ENCODE measurements at regions not wholly inside any gene's neighbourhood (a gene's known extent, or its start where the extent isn't known, plus 50 kb on each side); places are given as distances from the start of the nearest gene placed in this dataset.

GRCh38 chr13:46490129-46490528, 62.8 kb upstream of the LRCH1 start:
- Histone ChIP-seq H2AFZ (ENCODE audit: low read depth, low read length) (no peak overlapping the region), H3K27ac (ENCODE audit: low read depth, low read length) (peak overlapping the region; percentile 3)

GRCh38 chr13:46489586-46490023, 63.4 kb upstream of the LRCH1 start:
- peak overlapping the region; percentile 34 for H3K4me3 ChIP-seq (ENCODE audit: insufficient read depth, low read depth, low read length)
- peak overlapping the region; percentile 6 for H2AFZ ChIP-seq (ENCODE audit: low read depth, low read length)
- Mint-ChIP-seq H3K4me3 (ENCODE audit: unreplicated experiment) (no peak overlapping the region), H3K27ac (ENCODE audit: unreplicated experiment) (no peak overlapping the region), H3K36me3 (ENCODE audit: low read depth, unreplicated experiment) (peaks cover 5% of the 10 kb centered on the region), H3K4me1 (ENCODE audit: low read depth, unreplicated experiment) (peaks cover 9% of the 10 kb centered on the region), H3K9me3 (ENCODE audit: unreplicated experiment) (peaks cover 16% of the 10 kb centered on the region), H3K27me3 (ENCODE audit: low read depth, unreplicated experiment) (no peaks in the 10 kb centered on the region)
- peak overlapping the region; percentile 21 for H3K9ac ChIP-seq (ENCODE audit: low read length)
- FAIRE-seq (peak; percentile 89), DNase-seq (ENCODE audit: low read depth) (peak; percentile 82)
- H3K4me1 ChIP-seq (ENCODE audit: insufficient read depth, low read length), result peaks cover 16% of the 10 kb centered on the region
- H3K79me2 ChIP-seq (ENCODE audit: insufficient read depth, low read length), result no peaks in the 10 kb centered on the region
- H3K4me2 ChIP-seq (ENCODE audit: low read length), result peak overlapping the region; percentile 77
- peak overlapping the region; percentile 3 for H3K27ac ChIP-seq (ENCODE audit: low read depth, low read length)
- H3K36me3 ChIP-seq (ENCODE audit: insufficient read depth, low read length), result no peaks in the 10 kb centered on the region
- H3K27me3 ChIP-seq (ENCODE audit: insufficient read depth, low read length), result no peaks in the 10 kb centered on the region
- H3K9me3 ChIP-seq (ENCODE audit: insufficient read depth, low read depth, low read length), result peaks cover 8% of the 10 kb centered on the region
- no peaks in the 10 kb centered on the region for H4K20me1 ChIP-seq (ENCODE audit: insufficient read depth, low read length)
- TF ChIP-seq, protein P1, sequence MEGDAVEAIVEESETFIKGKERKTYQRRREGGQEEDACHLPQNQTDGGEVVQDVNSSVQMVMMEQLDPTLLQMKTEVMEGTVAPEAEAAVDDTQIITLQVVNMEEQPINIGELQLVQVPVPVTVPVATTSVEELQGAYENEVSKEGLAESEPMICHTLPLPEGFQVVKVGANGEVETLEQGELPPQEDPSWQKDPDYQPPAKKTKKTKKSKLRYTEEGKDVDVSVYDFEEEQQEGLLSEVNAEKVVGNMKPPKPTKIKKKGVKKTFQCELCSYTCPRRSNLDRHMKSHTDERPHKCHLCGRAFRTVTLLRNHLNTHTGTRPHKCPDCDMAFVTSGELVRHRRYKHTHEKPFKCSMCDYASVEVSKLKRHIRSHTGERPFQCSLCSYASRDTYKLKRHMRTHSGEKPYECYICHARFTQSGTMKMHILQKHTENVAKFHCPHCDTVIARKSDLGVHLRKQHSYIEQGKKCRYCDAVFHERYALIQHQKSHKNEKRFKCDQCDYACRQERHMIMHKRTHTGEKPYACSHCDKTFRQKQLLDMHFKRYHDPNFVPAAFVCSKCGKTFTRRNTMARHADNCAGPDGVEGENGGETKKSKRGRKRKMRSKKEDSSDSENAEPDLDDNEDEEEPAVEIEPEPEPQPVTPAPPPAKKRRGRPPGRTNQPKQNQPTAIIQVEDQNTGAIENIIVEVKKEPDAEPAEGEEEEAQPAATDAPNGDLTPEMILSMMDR (IDR thresholded peaks at IDR 0.05; ENCODE audit: insufficient read depth, low read depth, low read length), result no peak
- TF ChIP-seq EZH2 (IDR thresholded peaks at IDR 0.05; ENCODE audit: insufficient read depth, low read length), result no peak

More at GRCh38 chr13:46490129-46490528, 62.8 kb upstream of the LRCH1 start:
- no peaks in the 10 kb centered on the region for H3K27me3 Mint-ChIP-seq (ENCODE audit: low read depth, unreplicated experiment)
- Histone ChIP-seq H3K79me2 (ENCODE audit: insufficient read depth, low read length) (no peaks in the 10 kb centered on the region), H3K27me3 (ENCODE audit: insufficient read depth, low read length) (no peaks in the 10 kb centered on the region), H3K4me1 (ENCODE audit: insufficient read depth, low read length) (peaks cover 16% of the 10 kb centered on the region), H3K36me3 (ENCODE audit: insufficient read depth, low read length) (no peaks in the 10 kb centered on the region), H3K9me3 (ENCODE audit: insufficient read depth, low read depth, low read length) (peaks cover 4% of the 10 kb centered on the region), H3K4me2 (ENCODE audit: low read length) (peak overlapping the region; percentile 77), H3K4me3 (ENCODE audit: insufficient read depth, low read depth, low read length) (no peak overlapping the region), H3K9ac (ENCODE audit: low read length) (peak overlapping the region; percentile 21), H4K20me1 (ENCODE audit: insufficient read depth, low read length) (no peaks in the 10 kb centered on the region)
- no peak overlapping the region for H3K27ac Mint-ChIP-seq (ENCODE audit: unreplicated experiment)
- peaks cover 11% of the 10 kb centered on the region for H3K9me3 Mint-ChIP-seq (ENCODE audit: unreplicated experiment)
- peaks cover 3% of the 10 kb centered on the region for H3K36me3 Mint-ChIP-seq (ENCODE audit: low read depth, unreplicated experiment)
- DNase-seq (ENCODE audit: low read depth) (no peak), FAIRE-seq (no peak)
- no peak for TF ChIP-seq EZH2 (IDR thresholded peaks at IDR 0.05; ENCODE audit: insufficient read depth, low read length)
- TF ChIP-seq, protein P1 (IDR thresholded peaks at IDR 0.05; ENCODE audit: insufficient read depth, low read depth, low read length), result no peak
- H3K4me1 Mint-ChIP-seq (ENCODE audit: low read depth, unreplicated experiment), result peaks cover 9% of the 10 kb centered on the region
- no peak overlapping the region for H3K4me3 Mint-ChIP-seq (ENCODE audit: unreplicated experiment)

- H3K36me3 ChIP-seq (ENCODE audit: insufficient read depth, low read length), result no peaks in the 10 kb centered on the region
- no peaks in the 10 kb centered on the region for H4K20me1 ChIP-seq (ENCODE audit: insufficient read depth, low read length)
- FAIRE-seq, result no peak
- peaks cover 8% of the 10 kb centered on the region for H3K9me3 ChIP-seq (ENCODE audit: insufficient read depth, low read depth, low read length)
- Mint-ChIP-seq H3K4me1 (ENCODE audit: low read depth, unreplicated experiment) (peaks cover 9% of the 10 kb centered on the region), H3K36me3 (ENCODE audit: low read depth, unreplicated experiment) (peaks cover 7% of the 10 kb centered on the region), H3K27ac (ENCODE audit: unreplicated experiment) (peak overlapping the region; percentile 41), H3K9me3 (ENCODE audit: unreplicated experiment) (peaks cover 28% of the 10 kb centered on the region), H3K27me3 (ENCODE audit: low read depth, unreplicated experiment) (no peaks in the 10 kb centered on the region), H3K4me3 (ENCODE audit: unreplicated experiment) (no peak overlapping the region)
- H3K27ac ChIP-seq (ENCODE audit: low read depth, low read length), result no peak overlapping the region
- no peak overlapping the region for H3K9ac ChIP-seq (ENCODE audit: low read length)
- H3K4me1 ChIP-seq (ENCODE audit: insufficient read depth, low read length), result peaks cover 16% of the 10 kb centered on the region
- H3K79me2 ChIP-seq (ENCODE audit: insufficient read depth, low read length), result no peaks in the 10 kb centered on the region
- H3K4me2 ChIP-seq (ENCODE audit: low read length), result no peak overlapping the region
- H3K4me3 ChIP-seq (ENCODE audit: insufficient read depth, low read depth, low read length), result no peak overlapping the region
- no peak overlapping the region for H2AFZ ChIP-seq (ENCODE audit: low read depth, low read length)
- TF ChIP-seq, protein P1 (IDR thresholded peaks at IDR 0.05; ENCODE audit: insufficient read depth, low read depth, low read length), result no peak
- TF ChIP-seq EZH2 (IDR thresholded peaks at IDR 0.05; ENCODE audit: insufficient read depth, low read length), result no peak
- no peak for DNase-seq (ENCODE audit: low read depth)
- H3K27me3 ChIP-seq (ENCODE audit: insufficient read depth, low read length), result no peaks in the 10 kb centered on the region
These were observed 65.2 kb upstream of the LRCH1 start for GRCh38 chr13:46487748-46488147.
